Loucy (cell line): ENCODE measurements at regions not wholly inside any gene's neighbourhood (a gene's known extent, or its start where the extent isn't known, plus 50 kb on each side); places are given as distances from the start of the nearest gene placed in this dataset.

Experiments used
- CTCF ChIP-seq: fragments of 200-600 bp; sonication (generic); conservative IDR thresholded peaks from 2 replicates; pipeline ENCODE4 v1.5.1; 2014; ENCODE audit warnings: mild to moderate bottlenecking, antibody characterized with exemption, low read length
- EZH2phosphoT487 ChIP-seq: fragments of 200-600 bp; IDR thresholded peaks from 2 replicates; pipeline ENCODE4 v1.6.1; 2018; ENCODE audit warnings: antibody characterized with exemption, mild to moderate bottlenecking, moderate library complexity, borderline replicate concordance

GRCh38 chr7:13708670-13709069, 280.8 kb downstream of the ETV1 start:
- no peak for TF ChIP-seq CTCF
- TF ChIP-seq EZH2phosphoT487, result no peak
